Tongue (tissue), 1 donor: ENCODE measurements at regions not wholly inside any gene's neighbourhood (a gene's known extent, or its start where the extent isn't known, plus 50 kb on each side); places are given as distances from the start of the nearest gene placed in this dataset.

Experiments used
- DNase-seq: peaks from one replicate; pipeline ENCODE4 v3.0.0-alpha.2; 2015

GRCh38 chr2:105150231-105150630 lies 91.3 kb upstream of the GPR45 start:
- DNase-seq, result no peak

GRCh38 chr2:105154119-105154818 lies 87.3 kb upstream of the GPR45 start:
- no peak for DNase-seq

GRCh38 chr2:105156166-105156565 lies 85.4 kb upstream of the GPR45 start:
- DNase-seq, result no peak

GRCh38 chr2:105158002-105158401 lies 83.5 kb upstream of the GPR45 start:
- DNase-seq, result no peak

GRCh38 chr2:105166688-105167087 lies 74.9 kb upstream of the GPR45 start:
- DNase-seq, result no peak

- no peak for DNase-seq
Measured at GRCh38 chr2:105168543-105168942, 73.0 kb upstream of the GPR45 start.

GRCh38 chr2:105175231-105175630 lies 66.3 kb upstream of the GPR45 start:
- no peak for DNase-seq

- no peak for DNase-seq
Measured at GRCh38 chr2:105176429-105176828, 65.1 kb upstream of the GPR45 start.

GRCh38 chr2:105177008-105177407 lies 64.5 kb upstream of the GPR45 start:
- no peak for DNase-seq

- DNase-seq, result no peak
Measured at GRCh38 chr2:105177536-105178254, 63.8 kb upstream of the GPR45 start.

GRCh38 chr2:105179469-105180372 lies 61.8 kb upstream of the GPR45 start:
- DNase-seq, result peak; percentile 26

GRCh38 chr2:105180491-105180972 lies 61.0 kb upstream of the GPR45 start:
- DNase-seq, result no peak

- no peak for DNase-seq
Measured at GRCh38 chr2:105181282-105181681, 60.3 kb upstream of the GPR45 start.

GRCh38 chr2:105183555-105184323 lies 57.8 kb upstream of the GPR45 start:
- no peak for DNase-seq

- DNase-seq, result no peak
Measured at GRCh38 chr2:105184420-105184819, 57.1 kb upstream of the GPR45 start.

GRCh38 chr2:105186967-105187498 lies 54.5 kb upstream of the GPR45 start:
- DNase-seq, result no peak

- no peak for DNase-seq
Measured at GRCh38 chr2:105187531-105187930, 54.0 kb upstream of the GPR45 start.

GRCh38 chr2:105188343-105188742 lies 53.2 kb upstream of the GPR45 start:
- no peak for DNase-seq
